H1 (cell line): ENCODE measurements at regions not wholly inside any gene's neighbourhood (a gene's known extent, or its start where the extent isn't known, plus 50 kb on each side); places are given as distances from the start of the nearest gene placed in this dataset.

ENCODE experiments used
- CTCF ChIP-seq, 3 experiments: IDR thresholded peaks; 1 replicate in 2 of 3; 2 replicates in 1 of 3; pipeline versions ENCODE4 v1.5.1 to v1.6.1; 2011; ENCODE audit warnings: low read length in 3 of 3, mild to moderate bottlenecking in 3 of 3, inconsistent platforms in 2 of 3, low read depth in 1 of 3, moderate library complexity in 1 of 3; ENCODE audit not compliant: insufficient read depth in 1 of 3; ENCODE audit errors: control extremely low read depth in 1 of 3
- GABPA ChIP-seq: IDR thresholded peaks from 2 replicates; pipeline ENCODE4 v1.6.1; 2011; ENCODE audit warnings: mild to moderate bottlenecking, low read length, moderate library complexity, borderline replicate concordance; ENCODE audit not compliant: insufficient read depth
- JUN ChIP-seq: IDR thresholded peaks from 2 replicates; pipeline ENCODE4 v1.6.1; 2011; ENCODE audit warnings: low read depth, mild to moderate bottlenecking, improper control_type of control experiment, low read length
- KDM5A ChIP-seq: fragments of 200-600 bp; IDR thresholded peaks from 2 replicates; pipeline ENCODE4 v1.7.1; 2012; ENCODE audit warnings: mild to moderate bottlenecking, low read length, inconsistent platforms, mixed read lengths
- POLR2A ChIP-seq, 2 experiments: IDR thresholded peaks; 1 replicate in 1 of 2; 2 replicates in 1 of 2; pipeline ENCODE4 v1.6.1; 2011; ENCODE audit warnings: low read depth in 2 of 2, low read length in 2 of 2, mild to moderate bottlenecking in 2 of 2; ENCODE audit errors: control extremely low read depth in 1 of 2
- RAD21 ChIP-seq, 2 experiments: IDR thresholded peaks in 1 of 2; conservative IDR thresholded peaks in 1 of 2; 2 replicates each; pipeline ENCODE4 v1.6.1; 2011; ENCODE audit warnings: low read depth in 2 of 2, low read length in 2 of 2, improper control_type of control experiment in 1 of 2, inconsistent platforms in 1 of 2, mild to moderate bottlenecking in 1 of 2, moderate library complexity in 1 of 2
- RFX5 ChIP-seq: IDR thresholded peaks from 2 replicates; pipeline ENCODE4 v1.6.1; 2011; ENCODE audit warnings: low read depth, low read length, improper control_type of control experiment, borderline replicate concordance
- SIN3A ChIP-seq, 2 experiments: IDR thresholded peaks in 1 of 2; conservative IDR thresholded peaks in 1 of 2; 2 replicates each; pipeline ENCODE4 v1.6.1; 2011 to 2012; ENCODE audit warnings: low read length in 2 of 2, improper control_type of control experiment in 1 of 2, low read depth in 1 of 2, mild to moderate bottlenecking in 1 of 2
- USF2 ChIP-seq: IDR thresholded peaks from 2 replicates; pipeline ENCODE4 v1.6.1; 2011; ENCODE audit warnings: low read length, improper control_type of control experiment
- YY1 ChIP-seq: IDR thresholded peaks from 2 replicates; pipeline ENCODE4 v1.6.1; 2011; ENCODE audit warnings: low read depth, mild to moderate bottlenecking, low read length
- TF ChIP-seq, protein P1 (sequence below): IDR thresholded peaks from 2 replicates; pipeline ENCODE4 v1.6.1; 2012; ENCODE audit warnings: low read length, inconsistent platforms
- TF ChIP-seq, protein P2 (sequence below): IDR thresholded peaks from 2 replicates; pipeline ENCODE4 v1.6.1; 2012; ENCODE audit warnings: inconsistent platforms

DNA sequence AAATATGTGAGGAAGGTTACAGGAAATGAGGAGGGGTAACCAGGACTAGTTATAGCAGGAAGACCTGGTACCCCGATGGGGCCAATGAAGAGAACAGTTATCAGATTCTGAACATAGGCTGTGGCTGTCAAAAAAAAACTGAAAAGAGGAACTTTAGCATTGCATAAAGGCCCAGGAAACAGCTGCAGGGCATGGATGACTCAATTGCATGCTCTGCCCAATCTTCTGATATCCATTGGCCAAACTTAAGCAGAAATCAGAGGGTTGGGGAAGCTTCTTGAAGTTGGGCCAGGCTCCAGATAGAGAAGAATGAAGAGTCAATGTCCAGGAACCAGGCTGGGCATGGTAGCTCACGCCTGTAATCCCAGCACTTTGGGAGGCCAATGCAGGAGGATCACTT is 1222.4 kb upstream of the PRKX start:
- TF ChIP-seq POLR2A (IDR thresholded peaks at IDR 0.05; ENCODE audit: control extremely low read depth in 1 of 2, low read depth in 2 of 2, low read length in 2 of 2) (no peak), USF2 (no peak), CTCF (IDR thresholded peaks at IDR 0.05; ENCODE audit: control extremely low read depth in 1 of 3, insufficient read depth in 1 of 3, low read depth in 1 of 3, low read length in 3 of 3) (no peak), YY1 (no peak), RAD21 (IDR thresholded peaks at IDR 0.05 in 1 of 2, conservative IDR thresholded peaks at IDR 0.05 in 1 of 2; ENCODE audit: low read depth in 2 of 2, low read length in 2 of 2) (no peak), JUN (no peak), SIN3A (conservative IDR thresholded peaks at IDR 0.05 in 1 of 2, IDR thresholded peaks at IDR 0.05 in 1 of 2; ENCODE audit: low read depth in 1 of 2, low read length in 2 of 2) (no peak), RFX5 (no peak), KDM5A (no peak), GABPA (no peak)
- TF ChIP-seq, protein P1, sequence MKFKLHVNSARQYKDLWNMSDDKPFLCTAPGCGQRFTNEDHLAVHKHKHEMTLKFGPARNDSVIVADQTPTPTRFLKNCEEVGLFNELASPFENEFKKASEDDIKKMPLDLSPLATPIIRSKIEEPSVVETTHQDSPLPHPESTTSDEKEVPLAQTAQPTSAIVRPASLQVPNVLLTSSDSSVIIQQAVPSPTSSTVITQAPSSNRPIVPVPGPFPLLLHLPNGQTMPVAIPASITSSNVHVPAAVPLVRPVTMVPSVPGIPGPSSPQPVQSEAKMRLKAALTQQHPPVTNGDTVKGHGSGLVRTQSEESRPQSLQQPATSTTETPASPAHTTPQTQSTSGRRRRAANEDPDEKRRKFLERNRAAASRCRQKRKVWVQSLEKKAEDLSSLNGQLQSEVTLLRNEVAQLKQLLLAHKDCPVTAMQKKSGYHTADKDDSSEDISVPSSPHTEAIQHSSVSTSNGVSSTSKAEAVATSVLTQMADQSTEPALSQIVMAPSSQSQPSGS = no peak
- TF ChIP-seq, protein P2, sequence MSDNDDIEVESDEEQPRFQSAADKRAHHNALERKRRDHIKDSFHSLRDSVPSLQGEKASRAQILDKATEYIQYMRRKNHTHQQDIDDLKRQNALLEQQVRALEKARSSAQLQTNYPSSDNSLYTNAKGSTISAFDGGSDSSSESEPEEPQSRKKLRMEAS = no peak
